Spleen (tissue), 11 donors: ENCODE measurements at regions not wholly inside any gene's neighbourhood (a gene's known extent, or its start where the extent isn't known, plus 50 kb on each side); places are given as distances from the start of the nearest gene placed in this dataset.

Source experiments
- DNase-seq: peaks from one replicate; pipeline ENCODE4 v3.0.0-alpha.2; 2020
- H3K27ac ChIP-seq, 8 donors: fragments of 200-600 bp; sonication (generic) in 7 of 8; 1 replicate in 4 of 8; 2 replicates in 4 of 8; pipeline versions ENCODE4 v1.5.0 to v1.8.0; 2016 to 2021; ENCODE audit warnings: inconsistent platforms in 4 of 8, mild to moderate bottlenecking in 4 of 8, moderate library complexity in 1 of 8
- H3K27me3 ChIP-seq, 7 donors: fragments of 200-600 bp; sonication (generic) in 6 of 7; replicated peaks in 1 of 7; 1 replicate in 4 of 7; 2 replicates in 3 of 7; pipeline versions ENCODE4 v1.5.0 to v1.8.0; 2016 to 2021; ENCODE audit warnings: inconsistent platforms in 3 of 7, mild to moderate bottlenecking in 1 of 7
- H3K36me3 ChIP-seq, 6 donors: fragments of 200-600 bp; sonication (generic) in 5 of 6; 1 replicate in 4 of 6; 2 replicates in 2 of 6; pipeline versions ENCODE4 v1.5.0 to v1.8.0; 2016 to 2021; ENCODE audit warnings: inconsistent platforms in 2 of 6
- H3K4me1 ChIP-seq, 6 donors: fragments of 200-600 bp; sonication (generic) in 5 of 6; 1 replicate in 3 of 6; 2 replicates in 3 of 6; pipeline versions ENCODE4 v1.5.0 to v1.8.0; 2016 to 2021; ENCODE audit warnings: inconsistent platforms in 3 of 6
- H3K4me3 ChIP-seq, 8 donors: fragments of 200-600 bp; sonication (generic) in 7 of 8; 1 replicate in 4 of 8; 2 replicates in 4 of 8; pipeline versions ENCODE4 v1.5.0 to v1.8.0; 2016 to 2021; ENCODE audit warnings: inconsistent platforms in 4 of 8, mild to moderate bottlenecking in 4 of 8, moderate library complexity in 2 of 8
- H3K9me3 ChIP-seq, 8 donors: fragments of 200-600 bp; sonication (generic) in 7 of 8; 1 replicate in 4 of 8; 2 replicates in 4 of 8; pipeline versions ENCODE4 v1.5.0 to v1.8.0; 2016 to 2021; ENCODE audit warnings: inconsistent platforms in 4 of 8
- CTCF ChIP-seq, 11 experiments: fragments of 200-600 bp in 7 of 11; fragments of 450-650 bp in 4 of 11; sonication (generic) in 4 of 11; IDR thresholded peaks in 8 of 11; conservative IDR thresholded peaks in 3 of 11; 1 replicate in 7 of 11; 2 replicates in 4 of 11; pipeline versions ENCODE4 v1.4.0 to v1.8.0; 2016 to 2021; ENCODE audit warnings: antibody characterized with exemption in 11 of 11, inconsistent platforms in 4 of 11, mild to moderate bottlenecking in 1 of 11
- POLR2A ChIP-seq, 3 donors: fragments of 450-650 bp; IDR thresholded peaks; one replicate each; pipeline ENCODE4 v1.5.1; 2017; ENCODE audit warnings: antibody characterized with exemption in 3 of 3, mild to moderate bottlenecking in 1 of 3
- POLR2AphosphoS5 ChIP-seq, 3 donors: sonication (generic); formaldehyde crosslinking; IDR thresholded peaks; one replicate each; pipeline ENCODE4 v1.5.1; 2017; ENCODE audit warnings: antibody characterized with exemption in 3 of 3
- WGBS, 5 donors: extraction: QIAGEN DNeasy Blood & Tissue Kit in 3 of 5; methylation state at CpG; one replicate each; pipeline versions ENCODE4 v1.1.5 to v1.1.7; 2013 to 2018; 5-methylcytosine and 5-hydroxymethylcytosine counted together
- intact Hi-C: fragments of 100-400 bp; cut with DNase I; formaldehyde crosslinking; loops from one replicate; pipeline ENCODE4 v1.15.0; 2023; ENCODE audit warnings: low total_unique reads
- donor health status: healthy with polysubstance abuse.
- donor health status: DM: no; HTN: no; CAD: no; lungs with moderate emphysema.
- donor health status: DM: no; HTN: no; CAD: no.
- donor health status: Bipolar disorder and iron deficiency.
- donor health status: healthy.
- donor health status: DM: no; HTN: no; CAD: no.
- donor health status: DM: yes; HTN: yes; CAD: no.

GRCh38 chr9:107169796-107170195, 113.3 kb upstream of the RAD23B start:
- 87 to 94% (median 88%) methylated on average over 5 of the region's 5 CpGs for WGBS, 5 donors
- Histone ChIP-seq H3K4me1 (no peaks in the 10 kb centered on the region), H3K9me3 (no peaks in the 10 kb centered on the region), H3K36me3 (no peaks in the 10 kb centered on the region), H3K4me3 (no peak overlapping the region), H3K27ac (no peak overlapping the region), H3K27me3 (no peaks in the 10 kb centered on the region)
- TF ChIP-seq CTCF (IDR thresholded peaks at IDR 0.05 in 8 of 11, conservative IDR thresholded peaks at IDR 0.05 in 3 of 11) (no peak), POLR2A (IDR thresholded peaks at IDR 0.05) (no peak), POLR2AphosphoS5 (IDR thresholded peaks at IDR 0.05) (no peak)
- intact Hi-C loops: no loop called here
- no peak for DNase-seq

GRCh38 chr9:107170801-107171200, 112.3 kb upstream of the RAD23B start:
- WGBS, 5 donors: 62 to 74% (median 73%) methylated on average over 5 of the region's 5 CpGs
- no peak for DNase-seq
- no peak for TF ChIP-seq POLR2AphosphoS5 (IDR thresholded peaks at IDR 0.05)
- no peak for TF ChIP-seq CTCF (IDR thresholded peaks at IDR 0.05 in 8 of 11, conservative IDR thresholded peaks at IDR 0.05 in 3 of 11)
- TF ChIP-seq POLR2A (IDR thresholded peaks at IDR 0.05): no peak
- no peaks in the 10 kb centered on the region for H3K9me3 ChIP-seq
- no peaks in the 10 kb centered on the region for H3K36me3 ChIP-seq
- H3K4me1 ChIP-seq: no peaks in the 10 kb centered on the region
- intact Hi-C loops: no loop called here
- H3K27me3 ChIP-seq: no peaks in the 10 kb centered on the region
- H3K4me3 ChIP-seq: no peak overlapping the region
- H3K27ac ChIP-seq: no peak overlapping the region

GRCh38 chr9:107172160-107172978, 110.7 kb upstream of the RAD23B start:
- peak; percentile 66 to 90 (median 79) for TF ChIP-seq CTCF (IDR thresholded peaks at IDR 0.05 in 8 of 11, conservative IDR thresholded peaks at IDR 0.05 in 3 of 11)
- TF ChIP-seq POLR2AphosphoS5 (IDR thresholded peaks at IDR 0.05): no peak
- Histone ChIP-seq H3K36me3 (no peaks in the 10 kb centered on the region), H3K27me3 (no peaks in the 10 kb centered on the region), H3K27ac (no peak overlapping the region), H3K4me1 (no peaks in the 10 kb centered on the region), H3K4me3 (no peak overlapping the region), H3K9me3 (no peaks in the 10 kb centered on the region)
- DNase-seq: peak; percentile 78
- 53 to 62% (median 58%) methylated on average over 4 of the region's 4 CpGs for WGBS, 5 donors
- intact Hi-C loops: no loop called here

- Histone ChIP-seq H3K36me3 (no peaks in the 10 kb centered on the region), H3K4me3 (no peak overlapping the region), H3K27ac (no peak overlapping the region), H3K9me3 (no peaks in the 10 kb centered on the region), H3K4me1 (no peaks in the 10 kb centered on the region), H3K27me3 (no peaks in the 10 kb centered on the region)
- no peak for DNase-seq
- intact Hi-C loops: no loop called here
- 52 to 84% (median 71%) methylated on average over 6 of the region's 6 CpGs for WGBS, 5 donors
- TF ChIP-seq CTCF (IDR thresholded peaks at IDR 0.05 in 8 of 11, conservative IDR thresholded peaks at IDR 0.05 in 3 of 11) (no peak), POLR2AphosphoS5 (IDR thresholded peaks at IDR 0.05) (no peak), POLR2A (IDR thresholded peaks at IDR 0.05) (no peak)
Observed at GRCh38 chr9:107172979-107173347, 110.1 kb upstream of the RAD23B start.
